ENCODE measurements at regions not wholly inside any gene's neighbourhood (a gene's known extent, or its start where the extent isn't known, plus 50 kb on each side); places are given as distances from the start of the nearest gene placed in this dataset.

DNA sequence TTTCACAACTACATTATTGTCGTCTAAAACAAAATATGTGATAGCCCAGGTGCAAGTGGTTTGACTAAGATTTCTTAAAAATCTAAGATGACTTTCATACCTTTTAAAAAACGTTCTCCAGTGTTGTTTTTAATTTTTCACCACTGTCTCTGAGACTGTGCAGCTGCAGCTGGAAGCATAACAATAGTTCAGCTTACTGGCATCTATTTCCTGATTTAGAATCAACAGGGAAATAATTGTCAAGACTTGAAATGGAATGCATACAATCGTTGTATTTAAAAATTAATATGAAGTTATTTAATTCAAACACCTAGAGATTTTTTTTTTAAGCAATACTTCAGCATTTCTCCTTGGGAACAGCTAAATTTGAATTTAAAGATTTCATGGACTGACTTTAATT, 982.0 kb upstream of the EPHA7 start:
- TF ChIP-seq CBX5 (CRISPR knock-in tag; IDR thresholded peaks at IDR 0.05; ENCODE audit: borderline replicate concordance) (no peak), NFKBIZ (CRISPR knock-in tag; IDR thresholded peaks at IDR 0.05) (no peak), FOXJ3 (CRISPR knock-in tag; IDR thresholded peaks at IDR 0.05; ENCODE audit: borderline replicate concordance) (no peak)

All from HepG2 (cell line).